Activated CD8-positive, alpha-beta T cell treated with anti-CD3 and anti-CD28 coated beads for 36 hours (primary cell): ENCODE measurements at regions not wholly inside any gene's neighbourhood (a gene's known extent, or its start where the extent isn't known, plus 50 kb on each side); places are given as distances from the start of the nearest gene placed in this dataset.

ENCODE experiments used
- ATAC-seq: fragments of 200-7000 bp; cut with Tn5 transposase; one replicate; pipeline ENCODE4 v1.10.0; 2021; ENCODE audit warnings: mild to moderate bottlenecking, moderate library complexity
- CTCF ChIA-PET: fragments of 350-600 bp; sonication (Branson Sonifier 250); formaldehyde crosslinking; loops from one replicate; lab custom pipeline; 2021; ENCODE audit warnings: antibody characterized with exemption; lab: Charles Lee
- POLR2A ChIA-PET: fragments of 350-600 bp; sonication (Branson Sonifier 250); formaldehyde crosslinking; loops from one replicate; lab custom pipeline; 2021; ENCODE audit warnings: antibody characterized with exemption; lab: Charles Lee
- DNase-seq: peaks from one replicate; pipeline ENCODE4 v3.0.0-alpha.2; 2020
- H3K27ac Mint-ChIP-seq: one replicate; pipeline ENCODE4 v1.8.0; 2021; ENCODE audit warnings: mild to moderate bottlenecking, mixed read lengths
- H3K27me3 Mint-ChIP-seq: one replicate; pipeline ENCODE4 v1.8.0; 2021; ENCODE audit warnings: mixed read lengths
- H3K36me3 Mint-ChIP-seq: one replicate; pipeline ENCODE4 v1.8.0; 2021; ENCODE audit warnings: low read depth, mixed read lengths
- H3K4me1 Mint-ChIP-seq: one replicate; pipeline ENCODE4 v1.8.0; 2021; ENCODE audit warnings: low read depth, mixed read lengths
- H3K4me3 Mint-ChIP-seq: one replicate; pipeline ENCODE4 v1.8.0; 2021; ENCODE audit warnings: mild to moderate bottlenecking, moderate library complexity, mixed read lengths
- H3K9me3 Mint-ChIP-seq: one replicate; pipeline ENCODE4 v1.8.0; 2021; ENCODE audit warnings: mixed read lengths
- CTCF ChIP-seq: fragments of 200-600 bp; IDR thresholded peaks from one replicate; pipeline ENCODE4 v1.8.0; 2022; ENCODE audit warnings: antibody characterized with exemption, mild to moderate bottlenecking
- intact Hi-C: fragments of 100-400 bp; cut with micrococcal nuclease; formaldehyde crosslinking; loops from one replicate; pipeline ENCODE4 v1.10.0; 2022

- H3K9me3 Mint-ChIP-seq = no peaks in the 10 kb centered on the region
Measured at GRCh38 chr14:95370076-95370475, 50.4 kb upstream of the CLMN start.

More at GRCh38 chr14:95370076-95370475, 50.4 kb upstream of the CLMN start:
- Mint-ChIP-seq H3K4me1 (no peaks in the 10 kb centered on the region), H3K27ac (no peak overlapping the region), H3K4me3 (no peak overlapping the region), H3K36me3 (no peaks in the 10 kb centered on the region), H3K27me3 (peaks cover 15% of the 10 kb centered on the region)
- ChIA-PET CTCF (interaction anchor here (1.5 kb wide), 1 partner anchor 8 kb away, joined by 5 read pairs; no protein-coding TSS in a partner anchor), POLR2A (no interaction called here)
- intact Hi-C loops = no loop called here
- DNase-seq (no peak), ATAC-seq (no peak)
- TF ChIP-seq CTCF = no peak
